SKM-1 treated with dmso at 0.1 percent for 144 hours (cell line): ENCODE measurements at regions not wholly inside any gene's neighbourhood (a gene's known extent, or its start where the extent isn't known, plus 50 kb on each side); places are given as distances from the start of the nearest gene placed in this dataset.
"Not testable (repeated sequence)": the region's sequence is repeated elsewhere in the genome, so short reads cannot be mapped to it uniquely, and the experiment has no call there.

Experiments used
- DNase-seq: peaks from one replicate; lab custom pipeline; 2025; ENCODE audit not compliant: unreplicated experiment; lab: John Stamatoyannopoulos, UW

DNA sequence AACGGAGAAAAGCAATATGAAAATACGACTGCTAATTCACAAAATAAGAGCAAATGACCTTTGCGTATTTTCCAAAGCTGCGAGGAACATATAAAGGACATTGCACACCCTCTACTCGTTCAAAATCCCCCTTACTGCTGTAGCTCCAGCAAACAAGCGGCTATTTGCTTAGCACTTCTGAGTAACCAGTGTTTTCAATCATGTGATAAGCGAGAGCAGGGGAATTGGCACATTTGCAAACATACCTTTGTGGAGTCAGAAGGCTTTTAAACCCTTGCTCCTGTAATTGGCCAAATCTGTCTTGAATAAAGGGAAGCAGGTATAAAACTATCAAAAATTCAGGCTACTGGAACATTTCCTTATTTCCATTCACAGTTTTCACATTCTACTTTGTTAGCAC lies 610.2 kb downstream of the UBE2NL start:
- DNase-seq, result no peak

GRCh38 chrX:144531877-144532276 lies 648.0 kb downstream of the UBE2NL start:
- no peak for DNase-seq

DNA sequence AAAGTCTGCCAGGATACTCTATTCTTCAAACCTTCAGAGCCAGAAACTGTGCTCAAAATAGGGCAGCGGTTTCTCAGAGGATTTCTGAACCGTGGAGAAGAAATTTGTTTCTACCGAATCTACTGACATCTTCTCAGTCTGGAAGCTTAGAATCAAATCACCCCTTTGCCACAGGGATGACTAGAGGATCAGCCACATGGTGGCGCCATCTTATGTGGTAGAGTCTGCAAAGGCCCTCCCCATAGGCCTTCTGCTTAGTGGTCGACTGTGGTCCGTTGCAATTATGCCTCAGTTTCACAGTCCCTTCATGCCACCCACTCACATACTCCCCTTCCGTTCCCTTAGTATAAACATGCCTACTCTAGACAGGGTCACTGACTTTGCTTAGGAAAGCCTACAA lies 680.7 kb upstream of the SPANXN1 start:
- no peak for DNase-seq

GRCh38 chrX:144586756-144587155 lies 660.5 kb upstream of the SPANXN1 start:
- no peak for DNase-seq

DNA sequence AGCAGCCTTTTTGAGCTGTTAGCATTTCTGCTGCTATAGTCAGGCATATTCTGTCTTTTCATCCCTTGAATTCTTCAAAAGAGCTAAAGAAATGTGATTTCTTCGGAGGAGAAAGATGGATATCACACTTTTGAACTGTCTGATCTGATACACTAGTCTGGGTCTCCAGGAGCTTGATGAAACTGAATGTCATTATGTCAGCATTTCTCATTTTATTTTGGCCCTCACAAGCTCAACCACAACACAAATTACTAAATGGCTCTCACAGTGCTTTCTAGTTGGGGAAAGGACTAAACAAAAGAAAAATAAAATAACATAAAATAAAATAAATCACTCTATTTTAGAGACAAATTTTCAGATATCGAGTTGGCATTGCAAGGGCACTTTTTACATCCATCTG lies 655.3 kb upstream of the SPANXN1 start:
- no peak for DNase-seq

- DNase-seq, result no peak
Measured at GRCh38 chrX:144601010-144601409, 646.3 kb upstream of the SPANXN1 start.

GRCh38 chrX:144612076-144612475 lies 635.2 kb upstream of the SPANXN1 start:
- no peak for DNase-seq

DNA sequence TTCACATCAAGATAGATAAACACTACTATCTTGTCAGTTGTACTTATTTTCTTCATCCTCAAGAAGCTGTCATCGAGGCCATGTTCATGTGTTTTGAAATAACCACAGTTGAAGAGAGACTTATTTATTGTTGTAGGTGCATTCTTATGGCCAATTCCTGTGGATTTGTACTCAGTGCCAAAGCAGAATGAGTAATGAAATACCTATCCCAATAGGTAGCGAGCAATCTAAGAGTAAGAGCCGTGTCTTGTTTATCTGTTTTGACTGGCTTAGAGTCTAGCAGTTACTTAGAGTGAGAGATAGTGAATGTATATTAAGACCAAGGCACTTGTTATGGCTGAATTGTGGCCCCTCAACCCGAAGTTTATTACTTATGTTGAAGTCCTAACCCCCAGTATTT lies 631.0 kb upstream of the SPANXN1 start:
- DNase-seq, result no peak

- no peak for DNase-seq
Measured at GRCh38 chrX:144627947-144628346, 619.4 kb upstream of the SPANXN1 start.

DNA sequence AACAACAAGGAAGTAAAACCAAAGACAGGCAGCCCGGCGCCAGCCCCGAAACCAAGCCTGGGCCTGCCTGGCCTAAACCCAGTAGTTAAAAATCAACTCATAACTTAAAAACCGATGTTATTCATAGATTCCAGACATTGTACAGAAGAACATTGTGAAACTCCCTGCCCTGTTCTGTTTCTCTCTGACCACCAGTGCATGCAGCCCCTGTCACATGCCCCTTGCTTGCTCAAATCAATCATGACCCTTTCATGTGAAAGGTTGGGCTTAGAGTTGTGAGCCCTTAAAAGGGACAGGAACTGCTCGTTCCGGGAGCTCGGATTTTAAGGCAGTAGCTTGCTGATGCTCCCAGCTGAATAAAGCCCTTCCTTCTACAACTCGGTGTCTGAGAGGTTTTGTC lies 612.9 kb upstream of the SPANXN1 start:
- not testable (repeated sequence) for DNase-seq

DNA sequence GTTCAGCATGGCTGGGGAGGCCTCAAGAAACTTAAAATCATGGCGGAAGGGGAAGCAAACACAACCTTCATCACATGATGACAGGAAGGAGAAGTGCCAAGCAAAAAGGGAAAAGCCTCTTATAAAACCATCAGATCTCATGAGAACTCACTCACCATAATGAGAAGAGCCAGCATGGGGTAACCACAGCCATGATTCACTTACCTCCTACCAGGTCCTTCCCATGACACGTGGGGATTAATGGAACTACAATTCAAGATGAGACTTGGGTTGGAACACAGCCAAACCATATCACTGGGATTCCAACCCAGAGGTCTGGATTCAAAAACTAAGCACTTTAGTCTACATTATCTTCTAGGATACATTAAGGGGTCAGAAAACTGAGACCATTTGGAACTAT lies 609.6 kb upstream of the SPANXN1 start:
- DNase-seq, result no peak

DNA sequence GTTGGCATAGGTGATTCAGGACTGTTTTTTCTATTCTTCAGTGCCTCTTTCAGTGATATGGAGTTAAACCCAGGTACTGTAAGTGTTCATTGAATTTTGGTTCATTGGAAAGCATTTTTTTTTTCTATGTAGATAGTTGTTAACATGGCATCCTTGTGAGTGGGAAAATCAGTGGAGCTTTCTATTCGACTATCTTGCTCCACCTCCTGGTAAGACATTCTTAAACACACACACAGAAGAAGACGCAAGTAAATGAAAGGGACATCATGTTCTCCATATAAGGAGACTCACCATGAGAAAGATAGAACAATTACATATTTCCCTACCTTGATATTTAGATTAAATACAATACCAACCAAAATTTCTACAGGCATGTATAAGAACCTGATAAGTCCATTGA lies 598.5 kb upstream of the SPANXN1 start:
- no peak for DNase-seq

- no peak for DNase-seq
Measured at GRCh38 chrX:144681501-144681900, 565.8 kb upstream of the SPANXN1 start.

GRCh38 chrX:144683247-144683646 lies 564.1 kb upstream of the SPANXN1 start:
- DNase-seq, result no peak

- no peak for DNase-seq
Measured at GRCh38 chrX:144709841-144710240, 537.5 kb upstream of the SPANXN1 start.

DNA sequence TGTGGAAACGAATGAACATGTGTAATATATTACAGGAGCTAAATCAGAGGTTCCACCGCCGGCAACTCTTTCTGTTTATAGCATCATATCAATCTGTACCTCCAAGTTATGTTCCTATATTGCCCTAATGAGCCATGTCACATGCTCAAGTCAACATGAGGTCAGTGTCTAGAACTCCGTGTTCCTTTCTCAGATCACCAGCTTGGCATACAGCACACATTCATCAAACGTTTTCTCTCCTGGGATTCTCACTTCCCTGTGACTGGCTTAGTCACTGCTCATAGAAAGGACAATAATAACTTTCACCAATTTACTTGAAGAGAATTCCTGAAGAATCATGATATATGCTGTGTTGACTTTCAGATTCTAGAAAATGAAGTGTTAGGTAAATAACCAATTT lies 532.0 kb upstream of the SPANXN1 start:
- DNase-seq, result no peak

DNA sequence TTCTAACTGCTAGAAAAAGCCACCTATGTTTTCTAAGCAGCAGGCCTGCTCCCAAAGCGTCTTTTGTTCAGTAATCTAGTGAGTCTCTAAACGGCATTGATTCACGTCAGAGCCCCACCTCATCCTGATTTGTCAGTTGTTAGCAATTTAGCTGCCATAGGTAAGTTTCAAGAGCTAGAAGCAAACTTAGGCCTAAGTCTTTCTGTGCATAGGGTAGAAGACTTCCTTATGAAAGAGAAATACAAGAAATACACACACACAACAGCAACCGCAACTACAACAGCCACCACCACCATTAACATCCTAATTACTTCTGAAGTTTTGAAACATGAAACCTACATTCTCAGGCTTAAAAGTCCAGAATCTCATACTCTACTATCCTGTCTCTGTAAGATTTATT lies 531.1 kb upstream of the SPANXN1 start:
- no peak for DNase-seq

DNA sequence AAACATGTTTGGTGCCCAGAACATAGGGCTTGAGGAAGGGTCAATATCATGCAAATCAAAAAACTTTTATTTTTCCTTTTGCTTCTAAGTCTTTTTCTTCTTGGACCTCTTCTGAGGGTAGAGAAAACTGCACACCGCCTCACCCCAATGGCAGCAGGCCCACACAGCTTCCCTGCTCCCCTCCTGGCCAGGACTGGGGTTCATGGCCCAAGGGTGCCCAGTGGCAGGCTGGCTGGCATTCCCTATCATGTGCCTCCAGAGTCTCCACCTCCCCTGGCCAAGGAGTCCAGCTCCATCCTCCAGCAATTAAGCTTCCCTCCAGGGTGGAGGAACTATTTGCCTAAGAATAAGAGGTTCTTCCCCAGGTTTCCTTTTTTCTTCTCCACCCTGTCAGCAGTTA lies 529.6 kb upstream of the SPANXN1 start:
- DNase-seq, result no peak

GRCh38 chrX:144722307-144722706 lies 525.0 kb upstream of the SPANXN1 start:
- DNase-seq, result no peak

DNA sequence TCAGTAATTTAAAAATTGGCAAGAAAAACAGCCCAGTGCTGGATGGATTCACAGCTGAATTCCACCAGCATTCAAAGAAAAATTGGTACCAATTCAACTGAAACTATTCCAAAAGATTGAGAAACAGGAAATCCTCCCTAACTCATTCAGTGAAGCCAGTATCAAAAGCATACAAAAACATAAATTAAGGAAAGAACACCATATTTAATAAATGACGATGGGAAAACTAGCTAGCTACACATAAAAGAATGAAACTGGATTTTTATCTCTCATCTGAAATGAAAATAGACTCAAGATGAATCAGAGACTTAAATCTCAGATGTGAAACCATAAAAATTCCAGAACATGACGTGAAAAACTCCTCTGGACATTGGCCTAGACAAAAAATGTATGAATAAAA lies 516.8 kb upstream of the SPANXN1 start:
- DNase-seq, result no peak

DNA sequence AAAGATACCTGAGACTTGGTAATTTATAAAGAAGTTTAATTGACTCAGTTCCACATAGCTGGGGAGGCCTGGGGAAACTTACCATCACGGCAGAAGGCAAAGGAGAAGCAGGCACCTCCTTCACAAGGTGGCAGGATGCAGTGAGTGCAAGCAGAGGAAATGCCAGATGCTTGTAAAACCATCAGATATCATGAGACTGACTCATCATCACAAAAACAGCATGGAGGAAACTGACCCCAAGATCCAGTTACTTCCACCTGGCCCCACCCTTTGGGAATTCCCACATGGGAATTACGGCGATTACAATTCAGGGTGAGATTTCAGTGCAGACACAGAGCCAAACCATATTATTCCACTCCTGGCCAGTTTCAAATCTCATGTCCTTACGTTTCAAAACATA lies 514.7 kb upstream of the SPANXN1 start:
- no peak for DNase-seq

DNA sequence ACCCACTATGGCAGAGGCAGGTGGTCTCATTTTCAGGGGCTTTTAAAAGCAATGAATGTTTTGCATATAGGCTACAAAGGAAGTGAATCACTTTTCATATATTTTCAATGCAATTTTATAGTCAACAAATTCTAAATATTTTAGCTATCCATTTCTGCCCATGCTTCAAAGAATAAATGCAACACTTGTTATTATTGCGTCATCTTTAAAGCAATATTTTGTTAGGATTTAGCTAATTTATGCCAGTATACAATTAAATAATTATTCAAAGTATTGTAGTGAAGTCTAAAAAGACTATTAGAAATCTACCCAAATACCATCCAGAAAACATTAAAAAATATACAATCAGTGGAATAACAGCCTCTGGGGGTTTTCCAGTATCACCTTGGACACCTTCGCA lies 509.1 kb upstream of the SPANXN1 start:
- no peak for DNase-seq

- no peak for DNase-seq
Measured at GRCh38 chrX:144768540-144768939, 478.8 kb upstream of the SPANXN1 start.

- DNase-seq, result not testable (repeated sequence)
Measured at GRCh38 chrX:144783528-144783927, 463.8 kb upstream of the SPANXN1 start.
